HepG2 (cell line): ENCODE measurements at regions not wholly inside any gene's neighbourhood (a gene's known extent, or its start where the extent isn't known, plus 50 kb on each side); places are given as distances from the start of the nearest gene placed in this dataset.

Experiments
- ATAC-seq: fragments of 200-7000 bp; cut with Tn5 transposase; 3 replicates; pipeline ENCODE4 v1.9.1; 2020; ENCODE audit warnings: mild to moderate bottlenecking, moderate library complexity
- BruUV-seq: library from RNA; stranded (reverse); fragments of 400-500 nt; replicated peaks from 2 replicates; lab custom pipeline; 2021; lab: Mats Ljungman, UMichigan
- CTCF ChIA-PET: fragments of 300-600 bp; formaldehyde crosslinking; extraction: SDS; loops from one replicate; lab custom pipeline; 2021; ENCODE audit warnings: low total read pairs, inconsistent platforms, low intra/inter-chr PET ratio; lab: Yijun Ruan, JAX
- POLR2A ChIA-PET: fragments of 350-600 bp; sonication (Branson Sonifier 250); formaldehyde crosslinking; loops from one replicate; lab custom pipeline; 2020; ENCODE audit warnings: antibody characterized with exemption, inconsistent platforms; lab: Yijun Ruan, JAX
- DNase-seq: peaks from one replicate; pipeline ENCODE4 v3.0.0-alpha.2; 2015; ENCODE audit warnings: low spot score
- FAIRE-seq: peaks from 3 replicates; lab custom pipeline; 2011; peaks lifted over from hg19 to GRCh38; lab: Jason Lieb, UNC
- H2AFZ ChIP-seq: one replicate; pipeline ENCODE4 v1.6.1; 2011; ENCODE audit warnings: low read length, inconsistent platforms
- H3K27ac ChIP-seq: fragments of 300-600 bp; 3 replicates; pipeline ENCODE4 v1.8.0; 2011; ENCODE audit warnings: mixed run types, mild to moderate bottlenecking, mixed read lengths, low read length, inconsistent platforms; ENCODE audit not compliant: insufficient read depth; ENCODE audit errors: extremely low read length
- H3K27me3 ChIP-seq, 2 experiments: fragments of 200-600 bp in 1 of 2; 2 replicates in 1 of 2; 3 replicates in 1 of 2; pipeline versions ENCODE4 v1.6.0 to v1.8.0; 2011; ENCODE audit warnings: low read length in 2 of 2, mild to moderate bottlenecking in 2 of 2, moderate library complexity in 2 of 2, inconsistent platforms in 1 of 2; ENCODE audit not compliant: insufficient read depth in 2 of 2, control insufficient read depth in 1 of 2
- H3K36me3 ChIP-seq, 2 experiments: fragments of 200-600 bp in 1 of 2; replicated peaks in 1 of 2; 2 replicates in 1 of 2; 3 replicates in 1 of 2; pipeline versions ENCODE4 v1.5.1 to v1.8.0; 2011; ENCODE audit warnings: low read length in 2 of 2, inconsistent platforms in 1 of 2; ENCODE audit not compliant: insufficient read depth in 2 of 2, control insufficient read depth in 1 of 2
- H3K4me1 ChIP-seq: 2 replicates; pipeline ENCODE4 v1.5.1; 2012; ENCODE audit warnings: low read length, inconsistent platforms; ENCODE audit not compliant: insufficient read depth
- H3K4me2 ChIP-seq: 2 replicates; pipeline ENCODE4 v1.6.0; 2011; ENCODE audit warnings: low read depth, low read length, inconsistent platforms
- H3K4me3 ChIP-seq, 3 experiments: fragments of 200-600 bp in 1 of 3; sonication (generic), shearing (Covaris generic) in 1 of 3; replicated peaks in 1 of 3; 2 replicates each; pipeline ENCODE4 v1.5.1; 2011 to 2016; ENCODE audit warnings: low read length in 3 of 3, inconsistent platforms in 2 of 3, low read depth in 2 of 3, mild to moderate bottlenecking in 2 of 3, control low read depth in 1 of 3, mixed read lengths in 1 of 3; ENCODE audit not compliant: insufficient read depth in 1 of 3
- H3K79me2 ChIP-seq: one replicate; pipeline ENCODE4 v1.6.1; 2011; ENCODE audit warnings: low read length, inconsistent platforms; ENCODE audit not compliant: insufficient read depth
- H3K9ac ChIP-seq: 2 replicates; pipeline ENCODE4 v1.6.0; 2011; ENCODE audit warnings: mild to moderate bottlenecking, low read depth, low read length, inconsistent platforms; ENCODE audit not compliant: insufficient read depth
- H3K9me3 ChIP-seq: 2 replicates; pipeline ENCODE4 v1.5.1; 2012; ENCODE audit warnings: mild to moderate bottlenecking, low read length
- H4K20me1 ChIP-seq: 2 replicates; pipeline ENCODE4 v1.6.0; 2011; ENCODE audit warnings: inconsistent platforms, mild to moderate bottlenecking, low read length, moderate library complexity; ENCODE audit not compliant: insufficient read depth
- CEBPZ ChIP-seq: IDR thresholded peaks from 2 replicates; pipeline ENCODE4 v1.6.1; 2012; ENCODE audit warnings: low read length, improper control_type of control experiment
- EHMT2 ChIP-seq: fragments of 200-600 bp; sonication (generic); IDR thresholded peaks from 2 replicates; pipeline ENCODE4 v1.7.0; 2017; ENCODE audit warnings: antibody characterized with exemption, low read depth, low read length, borderline replicate concordance
- ELF4 ChIP-seq: sonication (generic); formaldehyde crosslinking; IDR thresholded peaks from 2 replicates; pipeline ENCODE4 v1.5.0; 2020; ENCODE audit warnings: missing genetic modification reagents, mild to moderate bottlenecking, moderate library complexity, borderline replicate concordance
- EZH2 ChIP-seq: conservative IDR thresholded peaks from 2 replicates; pipeline ENCODE4 v1.6.1; 2012; ENCODE audit warnings: mild to moderate bottlenecking, low read depth, low read length, moderate library complexity
- GTF2F1 ChIP-seq: fragments of 150-350 bp; IDR thresholded peaks from 2 replicates; pipeline ENCODE4 v1.6.1; 2014; ENCODE audit warnings: low read length
- HHEX ChIP-seq: IDR thresholded peaks from 2 replicates; pipeline ENCODE4 v1.6.1; 2016; ENCODE audit warnings: control low read depth
- USF2 ChIP-seq, 2 experiments: sonication (generic) in 1 of 2; formaldehyde crosslinking in 1 of 2; IDR thresholded peaks; 2 replicates each; pipeline versions ENCODE4 v1.5.1 to v1.6.1; 2011 to 2020; ENCODE audit warnings: borderline replicate concordance in 1 of 2, low read depth in 1 of 2, low read length in 1 of 2, mild to moderate bottlenecking in 1 of 2, missing genetic modification reagents in 1 of 2, moderate library complexity in 1 of 2
- ZMYM2 ChIP-seq: sonication (generic); formaldehyde crosslinking; IDR thresholded peaks from 2 replicates; pipeline ENCODE4 v1.8.0; 2022; ENCODE audit warnings: mild to moderate bottlenecking, missing genetic modification reagents
- ZNF431 ChIP-seq: sonication (generic); formaldehyde crosslinking; IDR thresholded peaks from 2 replicates; pipeline ENCODE4 v1.9.0; 2022; ENCODE audit warnings: missing genetic modification reagents, low read depth, mild to moderate bottlenecking, borderline replicate concordance
- ZNF546 ChIP-seq: sonication (generic); formaldehyde crosslinking; conservative IDR thresholded peaks from 2 replicates; pipeline ENCODE4 v1.8.1; 2023; ENCODE audit warnings: mild to moderate bottlenecking, missing genetic modification reagents
- ZNF550 ChIP-seq: sonication (generic); formaldehyde crosslinking; IDR thresholded peaks from 2 replicates; pipeline ENCODE4 v1.4.0; 2020; ENCODE audit warnings: mild to moderate bottlenecking, missing genetic modification reagents, borderline replicate concordance
- ZNF776 ChIP-seq: sonication (generic); formaldehyde crosslinking; IDR thresholded peaks from 2 replicates; pipeline ENCODE4 v1.4.0; 2020; ENCODE audit warnings: mild to moderate bottlenecking, missing genetic modification reagents
- WGBS: methylation state at CpG from one replicate; pipeline ENCODE4 v1.1.6; 2017; ENCODE audit warnings: low lambda C conversion rate; 5-methylcytosine and 5-hydroxymethylcytosine counted together
- in situ Hi-C: cut with HindIII; loops from 2 replicates; pipeline ENCODE4 v1.10.0; 2017; ENCODE audit warnings: low pct_unique_long_range_greater_than_20kb; ENCODE audit not compliant: extremely low pct_ligation_motif_present
- intact Hi-C: fragments of 100-400 bp; cut with micrococcal nuclease; formaldehyde crosslinking; loops from one replicate; pipeline ENCODE4 v1.10.0; 2022; ENCODE audit not compliant: unreplicated experiment

GRCh38 chr2:150156415-150156814 lies 331.1 kb downstream of the RND3 start (continued):
- TF ChIP-seq GTF2F1: no peak

- intact Hi-C loops: no loop called here
- CTCF ChIA-PET: no interaction called here
- 0% methylated on average over 2 of the region's 2 CpGs for WGBS
- no peak overlapping the region for H3K27ac ChIP-seq
- H3K4me2 ChIP-seq: no peak overlapping the region
- H3K27me3 ChIP-seq: no peaks in the 10 kb centered on the region
- TF ChIP-seq ZNF550 (CRISPR knock-in tag) (no peak), EZH2 (no peak), ZMYM2 (CRISPR knock-in tag) (no peak), HHEX (no peak), CEBPZ (no peak), ZNF431 (CRISPR knock-in tag) (no peak), ELF4 (CRISPR knock-in tag) (no peak), ZNF776 (CRISPR knock-in tag) (no peak), EHMT2 (no peak), ZNF546 (no peak), USF2 (IDR thresholded peaks at IDR 0.05; ENCODE audit: low read depth, low read length) (no peak), USF2 (CRISPR knock-in tag; IDR thresholded peaks at IDR 0.05; ENCODE audit: borderline replicate concordance) (no peak)
- POLR2A ChIA-PET: no interaction called here
- BruUV-seq: no TSS peak
- no peak for FAIRE-seq
- no peak for ATAC-seq
- no peak for DNase-seq
- H4K20me1 ChIP-seq: no peaks in the 10 kb centered on the region
- no peak overlapping the region for H3K4me3 ChIP-seq
- no peak overlapping the region for H2AFZ ChIP-seq
- H3K9ac ChIP-seq: no peak overlapping the region
- H3K4me1 ChIP-seq: no peaks in the 10 kb centered on the region
- no peaks in the 10 kb centered on the region for H3K36me3 ChIP-seq
- H3K9me3 ChIP-seq: peaks cover 8% of the 10 kb centered on the region; the same call in 1 of the 2 replicates
- H3K79me2 ChIP-seq: no peaks in the 10 kb centered on the region
- in situ Hi-C loops: no loop called here
Observed at GRCh38 chr2:150154308-150154797, 333.1 kb downstream of the RND3 start.
